GM12878 (cell line): ENCODE measurements at regions not wholly inside any gene's neighbourhood (a gene's known extent, or its start where the extent isn't known, plus 50 kb on each side); places are given as distances from the start of the nearest gene placed in this dataset.

ENCODE experiments used
- ATAC-seq: fragments of 200-7000 bp; cut with Tn5 transposase; 3 replicates; pipeline ENCODE4 v1.9.1; 2020; ENCODE audit warnings: mild to moderate bottlenecking, moderate library complexity
- BruUV-seq: library from RNA; stranded (reverse); fragments of 400-500 nt; replicated peaks from 2 replicates; lab custom pipeline; 2021; lab: Mats Ljungman, UMichigan
- CTCF ChIA-PET: fragments of 300-600 bp; sonication (Branson Sonifier 250); formaldehyde crosslinking; extraction: SDS; loops from one replicate; lab custom pipeline; 2021; ENCODE audit warnings: inconsistent platforms; lab: Yijun Ruan, JAX
- POLR2A ChIA-PET: fragments of 350-600 bp; formaldehyde crosslinking; extraction: SDS; loops from one replicate; lab custom pipeline; 2021; ENCODE audit warnings: inconsistent platforms; lab: Charles Lee
- RAD21 ChIA-PET: fragments of 300-600 bp; sonication (Branson Sonifier 250); formaldehyde crosslinking; loops from one replicate; lab custom pipeline; 2023; ENCODE audit warnings: antibody characterized with exemption; ENCODE audit not compliant: unreplicated experiment; lab: Charles Lee
- SMC1A ChIA-PET: fragments of 300-600 bp; sonication (Branson Sonifier 250); formaldehyde crosslinking; loops from one replicate; lab custom pipeline; 2023; ENCODE audit not compliant: unreplicated experiment, uncharacterized antibody; lab: Charles Lee
- DNase-seq: peaks from one replicate; pipeline ENCODE4 v3.0.0-alpha.2; 2011; ENCODE audit warnings: low read depth, low spot score
- FAIRE-seq: peaks from 3 replicates; lab custom pipeline; 2011; peaks lifted over from hg19 to GRCh38; lab: Jason Lieb, UNC
- H2AFZ ChIP-seq: 2 replicates; pipeline ENCODE4 v1.6.0; 2011; ENCODE audit warnings: low read depth, low read length, control low read depth; ENCODE audit not compliant: control insufficient read depth
- H3K27ac ChIP-seq: 2 replicates; pipeline ENCODE4 v1.5.1; 2011; ENCODE audit warnings: control low read depth; ENCODE audit not compliant: control insufficient read depth, insufficient read depth
- H3K27me3 ChIP-seq, 2 experiments: replicated peaks in 1 of 2; 2 replicates each; pipeline versions ENCODE4 v1.6.0 to v1.6.1; 2011; ENCODE audit warnings: low read length in 1 of 2; ENCODE audit not compliant: control insufficient read depth in 2 of 2, insufficient read depth in 2 of 2
- H3K36me3 ChIP-seq, 2 experiments: 2 replicates each; pipeline ENCODE4 v1.5.1; 2011; ENCODE audit warnings: low read length in 1 of 2; ENCODE audit not compliant: control insufficient read depth in 2 of 2, insufficient read depth in 2 of 2
- H3K4me1 ChIP-seq: 2 replicates; pipeline ENCODE4 v1.6.1; 2011; ENCODE audit warnings: mild to moderate bottlenecking, low read length, moderate library complexity, mixed read lengths; ENCODE audit not compliant: control insufficient read depth, insufficient read depth
- H3K4me2 ChIP-seq: 2 replicates; pipeline ENCODE4 v1.6.0; 2011; ENCODE audit warnings: control low read depth; ENCODE audit not compliant: control insufficient read depth, insufficient read depth
- H3K4me3 ChIP-seq: fragments of 200-600 bp; sonication (generic); 2 replicates; pipeline ENCODE4 v1.5.1; 2016
- H3K79me2 ChIP-seq: 2 replicates; pipeline ENCODE4 v1.6.0; 2011; ENCODE audit warnings: low read length; ENCODE audit not compliant: control insufficient read depth, insufficient read depth
- H3K9ac ChIP-seq: 2 replicates; pipeline ENCODE4 v1.8.0; 2011; ENCODE audit warnings: low read length, control low read depth, mixed read lengths; ENCODE audit not compliant: control insufficient read depth, insufficient read depth
- H3K9me3 ChIP-seq: replicated peaks from 3 replicates; pipeline ENCODE4 v1.5.1; 2011; ENCODE audit warnings: mild to moderate bottlenecking, low read length; ENCODE audit not compliant: control insufficient read depth, insufficient read depth
- H4K20me1 ChIP-seq: 2 replicates; pipeline ENCODE4 v1.6.0; 2011; ENCODE audit not compliant: control insufficient read depth, insufficient read depth
- BRCA1 ChIP-seq: IDR thresholded peaks from 2 replicates; pipeline ENCODE4 v1.6.1; 2011; ENCODE audit warnings: low read depth, low read length, improper control_type of control experiment
- CBX3 ChIP-seq: fragments of 200-600 bp; sonication (generic); IDR thresholded peaks from 2 replicates; pipeline ENCODE4 v1.6.1; 2016; ENCODE audit warnings: low read depth, borderline replicate concordance
- ESRRA ChIP-seq: IDR thresholded peaks from 2 replicates; pipeline ENCODE4 v1.6.1; 2012; ENCODE audit warnings: mild to moderate bottlenecking, low read length, improper control_type of control experiment
- IRF4 ChIP-seq: IDR thresholded peaks from 2 replicates; pipeline ENCODE4 v1.6.1; 2011; ENCODE audit warnings: low read depth, low read length
- LARP7 ChIP-seq: fragments of 450-650 bp; IDR thresholded peaks from 2 replicates; pipeline ENCODE4 v1.6.1; 2017; ENCODE audit warnings: mild to moderate bottlenecking
- PAX8 ChIP-seq: fragments of 450-650 bp; IDR thresholded peaks from 2 replicates; pipeline ENCODE4 v1.6.1; 2017; ENCODE audit warnings: mild to moderate bottlenecking, moderate library complexity
- RCOR1 ChIP-seq: conservative IDR thresholded peaks from 2 replicates; pipeline ENCODE4 v1.6.1; 2012; ENCODE audit warnings: low read depth, low read length, improper control_type of control experiment
- SMAD1 ChIP-seq: fragments of 450-650 bp; IDR thresholded peaks from 2 replicates; pipeline ENCODE4 v1.6.1; 2018; ENCODE audit warnings: mild to moderate bottlenecking, low read depth; ENCODE audit not compliant: partially characterized antibody
- SRF ChIP-seq, 2 experiments: IDR thresholded peaks; 2 replicates each; pipeline ENCODE4 v1.6.1; 2011; ENCODE audit warnings: low read depth in 2 of 2, low read length in 2 of 2, mild to moderate bottlenecking in 1 of 2, moderate library complexity in 1 of 2
- TCF7 ChIP-seq: IDR thresholded peaks from 2 replicates; pipeline ENCODE4 v1.6.1; 2014; ENCODE audit warnings: antibody characterized with exemption, borderline replicate concordance
- YBX1 ChIP-seq: fragments of 450-650 bp; IDR thresholded peaks from 2 replicates; pipeline ENCODE4 v1.6.1; 2016; ENCODE audit warnings: antibody characterized with exemption
- ZBTB40 ChIP-seq: fragments of 450-650 bp; IDR thresholded peaks from 2 replicates; pipeline ENCODE4 v1.6.1; 2016; ENCODE audit warnings: mild to moderate bottlenecking, moderate library complexity, borderline replicate concordance
- ZSCAN29 ChIP-seq: fragments of 450-650 bp; IDR thresholded peaks from 2 replicates; pipeline ENCODE4 v1.6.1; 2017; ENCODE audit warnings: mild to moderate bottlenecking, moderate library complexity
- WGBS: methylation state at CpG from one replicate; pipeline ENCODE4 v1.1.6; 2016; ENCODE audit warnings: low lambda C conversion rate; ENCODE audit not compliant: insufficient replicate concordance, insufficient coverage; ENCODE audit errors: missing lambda C conversion rate; 5-methylcytosine and 5-hydroxymethylcytosine counted together
- in situ Hi-C: fragments of 300-500 bp; cut with MboI; formaldehyde crosslinking; loops from 9 replicates; pipeline ENCODE4 v1.14.3; 2018; ENCODE audit warnings: mixed read lengths
- intact Hi-C: fragments of 100-400 bp; cut with micrococcal nuclease; formaldehyde crosslinking; loops from one replicate; pipeline ENCODE4 v1.14.2; 2022; ENCODE audit not compliant: unreplicated experiment
- TF ChIP-seq, protein P1 (sequence below): IDR thresholded peaks from 2 replicates; pipeline ENCODE4 v1.6.1; 2011; ENCODE audit warnings: mild to moderate bottlenecking, low read depth, low read length, moderate library complexity; ENCODE audit not compliant: insufficient replicate concordance

GRCh38 chr14:98736701-98737338 lies 535.2 kb downstream of the BCL11B start:
- POLR2A ChIA-PET, result no interaction called here

GRCh38 chr14:98741523-98741922 lies 530.5 kb downstream of the BCL11B start:
- ATAC-seq (no peak), DNase-seq (no peak), FAIRE-seq (no peak)
- intact Hi-C loops, result no loop called here
- no peaks in the 10 kb centered on the region for H3K4me1 ChIP-seq
- H3K4me2 ChIP-seq, result no peak overlapping the region
- no peak overlapping the region for H3K27ac ChIP-seq
- no peak overlapping the region for H2AFZ ChIP-seq
- no peaks in the 10 kb centered on the region for H3K9me3 ChIP-seq
- no peaks in the 10 kb centered on the region for H3K27me3 ChIP-seq
- no peaks in the 10 kb centered on the region for H4K20me1 ChIP-seq
- 53% methylated on average over 8 of the region's 8 CpGs for WGBS
- ChIA-PET SMC1A (no interaction called here), RAD21 (no interaction called here), CTCF (no interaction called here), POLR2A (no interaction called here)
- H3K4me3 ChIP-seq, result no peak overlapping the region
- no peaks in the 10 kb centered on the region for H3K36me3 ChIP-seq
- H3K9ac ChIP-seq, result no peak overlapping the region
- in situ Hi-C loops, result no loop called here
- BruUV-seq, result no TSS peak
- H3K79me2 ChIP-seq, result no peaks in the 10 kb centered on the region
- TF ChIP-seq CBX3 (no peak), PAX8 (no peak), ESRRA (no peak), ZBTB40 (no peak), IRF4 (no peak), BRCA1 (no peak), SMAD1 (no peak), RCOR1 (no peak), TCF7 (no peak), ZSCAN29 (no peak), YBX1 (no peak), SRF (IDR thresholded peaks at IDR 0.05; ENCODE audit: low read depth in 2 of 2, low read length in 2 of 2) (no peak)

More at GRCh38 chr14:98736701-98737338, 535.2 kb downstream of the BCL11B start:
- Histone ChIP-seq H3K9ac (no peak overlapping the region), H3K4me2 (no peak overlapping the region), H3K4me3 (no peak overlapping the region), H3K79me2 (no peaks in the 10 kb centered on the region), H3K9me3 (no peaks in the 10 kb centered on the region; the same call in 2 of the 3 replicates), H3K4me1 (no peaks in the 10 kb centered on the region), H3K27me3 (no peaks in the 10 kb centered on the region), H2AFZ (no peak overlapping the region), H3K36me3 (no peaks in the 10 kb centered on the region), H3K27ac (no peak overlapping the region), H4K20me1 (no peaks in the 10 kb centered on the region)
- ATAC-seq (no peak), DNase-seq (no peak), FAIRE-seq (no peak)
- ChIA-PET RAD21 (no interaction called here), CTCF (no interaction called here), SMC1A (no interaction called here)
- no peak for TF ChIP-seq LARP7
- TF ChIP-seq, protein P1, sequence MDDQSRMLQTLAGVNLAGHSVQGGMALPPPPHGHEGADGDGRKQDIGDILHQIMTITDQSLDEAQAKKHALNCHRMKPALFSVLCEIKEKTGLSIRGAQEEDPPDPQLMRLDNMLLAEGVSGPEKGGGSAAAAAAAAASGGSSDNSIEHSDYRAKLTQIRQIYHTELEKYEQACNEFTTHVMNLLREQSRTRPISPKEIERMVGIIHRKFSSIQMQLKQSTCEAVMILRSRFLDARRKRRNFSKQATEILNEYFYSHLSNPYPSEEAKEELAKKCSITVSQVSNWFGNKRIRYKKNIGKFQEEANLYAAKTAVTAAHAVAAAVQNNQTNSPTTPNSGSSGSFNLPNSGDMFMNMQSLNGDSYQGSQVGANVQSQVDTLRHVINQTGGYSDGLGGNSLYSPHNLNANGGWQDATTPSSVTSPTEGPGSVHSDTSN, result no peak
- in situ Hi-C loops (no loop called here), intact Hi-C loops (no loop called here)
- WGBS, result 45% methylated on average over 11 of the region's 11 CpGs
- BruUV-seq, result no TSS peak
